Brain microvascular endothelial cell (primary cell): ENCODE measurements at regions not wholly inside any gene's neighbourhood (a gene's known extent, or its start where the extent isn't known, plus 50 kb on each side); places are given as distances from the start of the nearest gene placed in this dataset.

ENCODE experiments used
- DNase-seq: peaks from one replicate; pipeline ENCODE4 v3.0.0-alpha.2; 2020
- H3K27ac ChIP-seq: fragments of 250-450 bp; sonication (Bioruptor Pico); 2 replicates; pipeline ENCODE4 v1.5.1; 2020; ENCODE audit warnings: mild to moderate bottlenecking, moderate library complexity
- H3K27me3 ChIP-seq: fragments of 250-450 bp; sonication (Bioruptor Pico); replicated peaks from 2 replicates; pipeline ENCODE4 v1.5.1; 2020; ENCODE audit warnings: mild to moderate bottlenecking
- H3K36me3 ChIP-seq: fragments of 250-450 bp; sonication (Bioruptor Pico); replicated peaks from 2 replicates; pipeline ENCODE4 v1.5.1; 2020; ENCODE audit warnings: mild to moderate bottlenecking
- H3K4me3 ChIP-seq: 2 replicates; pipeline ENCODE4 v1.5.1; 2011; ENCODE audit warnings: low read depth, mild to moderate bottlenecking, control low read depth, low read length, moderate library complexity
- in situ Hi-C: cut with HindIII; loops from 2 replicates; pipeline ENCODE4 v1.10.0; 2017; ENCODE audit warnings: low sequenced_read_pairs, low pct_ligation_motif_present
- TF ChIP-seq, protein P1 (sequence below): IDR thresholded peaks from 2 replicates; pipeline ENCODE4 v1.5.1; 2011; ENCODE audit warnings: low read depth, mild to moderate bottlenecking, moderate library complexity, low read length, control low read depth, inconsistent platforms; ENCODE audit errors: missing control alignments

DNA sequence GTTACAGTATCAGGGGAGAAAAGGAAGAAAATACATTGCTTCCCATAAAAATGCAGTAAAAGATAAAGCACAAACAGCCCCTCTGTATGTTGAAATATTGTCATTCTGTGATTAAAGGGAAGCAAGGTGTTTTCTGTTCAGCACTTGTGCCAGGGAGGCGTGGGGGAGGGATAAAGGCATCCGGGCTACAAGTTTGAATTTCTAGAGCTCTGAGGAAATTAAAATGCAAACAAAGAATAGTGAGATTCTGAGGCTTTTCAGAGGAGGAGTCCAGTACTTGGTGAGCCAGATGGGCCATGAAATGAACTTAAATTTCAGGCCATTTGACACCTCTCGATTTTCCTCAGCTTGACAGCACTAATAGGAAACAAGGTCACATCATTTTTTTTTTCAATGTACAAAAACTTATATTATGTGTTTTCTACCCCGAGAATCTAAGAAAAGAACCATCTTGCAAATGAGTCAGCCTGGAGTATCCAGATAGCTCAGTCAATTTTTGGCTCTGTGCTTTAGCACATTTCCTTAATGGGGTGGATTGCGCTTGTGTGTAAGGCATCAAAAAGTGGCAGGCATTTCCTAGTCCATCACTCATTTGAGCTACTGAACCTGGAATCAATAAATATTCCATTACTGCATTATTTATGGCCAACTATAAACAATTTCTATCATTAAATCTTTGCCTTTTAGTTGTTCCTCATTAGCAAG is 640.8 kb upstream of the TBL1XR1 start:
- in situ Hi-C loops: no loop called here
- Histone ChIP-seq H3K27ac (no peak overlapping the region), H3K4me3 (no peak overlapping the region), H3K36me3 (no peaks in the 10 kb centered on the region), H3K27me3 (no peaks in the 10 kb centered on the region)
- TF ChIP-seq, protein P1, sequence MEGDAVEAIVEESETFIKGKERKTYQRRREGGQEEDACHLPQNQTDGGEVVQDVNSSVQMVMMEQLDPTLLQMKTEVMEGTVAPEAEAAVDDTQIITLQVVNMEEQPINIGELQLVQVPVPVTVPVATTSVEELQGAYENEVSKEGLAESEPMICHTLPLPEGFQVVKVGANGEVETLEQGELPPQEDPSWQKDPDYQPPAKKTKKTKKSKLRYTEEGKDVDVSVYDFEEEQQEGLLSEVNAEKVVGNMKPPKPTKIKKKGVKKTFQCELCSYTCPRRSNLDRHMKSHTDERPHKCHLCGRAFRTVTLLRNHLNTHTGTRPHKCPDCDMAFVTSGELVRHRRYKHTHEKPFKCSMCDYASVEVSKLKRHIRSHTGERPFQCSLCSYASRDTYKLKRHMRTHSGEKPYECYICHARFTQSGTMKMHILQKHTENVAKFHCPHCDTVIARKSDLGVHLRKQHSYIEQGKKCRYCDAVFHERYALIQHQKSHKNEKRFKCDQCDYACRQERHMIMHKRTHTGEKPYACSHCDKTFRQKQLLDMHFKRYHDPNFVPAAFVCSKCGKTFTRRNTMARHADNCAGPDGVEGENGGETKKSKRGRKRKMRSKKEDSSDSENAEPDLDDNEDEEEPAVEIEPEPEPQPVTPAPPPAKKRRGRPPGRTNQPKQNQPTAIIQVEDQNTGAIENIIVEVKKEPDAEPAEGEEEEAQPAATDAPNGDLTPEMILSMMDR: no peak
- no peak for DNase-seq

DNA sequence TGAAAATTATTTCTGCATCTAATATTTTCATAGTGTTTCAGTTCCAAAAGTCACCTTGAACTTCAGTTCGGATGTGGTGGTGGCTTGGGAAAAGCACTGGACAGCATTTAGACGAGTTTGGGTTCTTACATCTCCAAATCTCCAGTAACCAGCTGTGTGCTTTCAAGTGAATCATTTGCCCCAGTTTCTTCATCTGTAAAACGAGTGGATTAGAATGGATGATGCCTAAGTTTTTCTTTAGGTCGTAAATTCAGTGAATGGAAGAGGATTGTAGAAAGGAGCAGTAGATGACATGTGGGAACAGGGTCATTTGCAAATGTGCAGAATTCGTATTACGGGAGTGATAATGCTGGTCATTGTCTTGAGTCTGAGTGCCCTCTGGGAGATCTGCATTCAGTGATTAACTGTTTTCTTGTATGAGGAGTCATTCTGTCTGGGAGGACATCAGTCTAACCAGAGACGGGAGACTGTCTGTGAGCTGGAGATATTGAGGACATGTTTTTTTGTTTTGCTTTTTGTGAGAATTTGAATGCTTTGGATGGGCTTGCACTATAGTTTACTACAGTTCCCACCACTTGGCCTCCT is 641.6 kb upstream of the TBL1XR1 start:
- no peak overlapping the region for H3K27ac ChIP-seq
- in situ Hi-C loops: no loop called here
- H3K36me3 ChIP-seq: no peaks in the 10 kb centered on the region
- H3K4me3 ChIP-seq: no peak overlapping the region
- no peak for DNase-seq
- TF ChIP-seq, protein P1: no peak
- no peaks in the 10 kb centered on the region for H3K27me3 ChIP-seq

DNA sequence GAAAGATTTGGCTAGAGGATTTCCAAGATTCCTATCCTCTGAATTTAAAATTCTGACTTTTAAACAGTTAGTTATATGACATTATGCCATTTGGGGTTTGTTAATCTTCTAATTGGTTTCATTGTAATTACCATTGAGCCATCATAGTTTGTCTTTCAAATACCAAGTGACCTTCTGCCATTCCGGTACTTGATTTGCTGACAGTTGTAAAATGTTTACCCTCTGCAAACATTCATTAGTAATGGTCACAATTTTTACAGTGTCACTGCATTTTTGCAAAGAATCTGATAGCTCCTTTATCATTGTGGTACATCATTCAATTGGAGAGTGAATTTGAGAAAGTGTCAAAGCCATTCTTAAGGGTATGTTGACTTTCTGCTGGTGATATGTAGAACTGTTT is 645.0 kb upstream of the TBL1XR1 start:
- Histone ChIP-seq H3K27me3 (no peaks in the 10 kb centered on the region), H3K27ac (no peak overlapping the region), H3K4me3 (no peak overlapping the region), H3K36me3 (no peaks in the 10 kb centered on the region)
- TF ChIP-seq, protein P1: no peak
- no peak for DNase-seq
- in situ Hi-C loops: no loop called here

DNA sequence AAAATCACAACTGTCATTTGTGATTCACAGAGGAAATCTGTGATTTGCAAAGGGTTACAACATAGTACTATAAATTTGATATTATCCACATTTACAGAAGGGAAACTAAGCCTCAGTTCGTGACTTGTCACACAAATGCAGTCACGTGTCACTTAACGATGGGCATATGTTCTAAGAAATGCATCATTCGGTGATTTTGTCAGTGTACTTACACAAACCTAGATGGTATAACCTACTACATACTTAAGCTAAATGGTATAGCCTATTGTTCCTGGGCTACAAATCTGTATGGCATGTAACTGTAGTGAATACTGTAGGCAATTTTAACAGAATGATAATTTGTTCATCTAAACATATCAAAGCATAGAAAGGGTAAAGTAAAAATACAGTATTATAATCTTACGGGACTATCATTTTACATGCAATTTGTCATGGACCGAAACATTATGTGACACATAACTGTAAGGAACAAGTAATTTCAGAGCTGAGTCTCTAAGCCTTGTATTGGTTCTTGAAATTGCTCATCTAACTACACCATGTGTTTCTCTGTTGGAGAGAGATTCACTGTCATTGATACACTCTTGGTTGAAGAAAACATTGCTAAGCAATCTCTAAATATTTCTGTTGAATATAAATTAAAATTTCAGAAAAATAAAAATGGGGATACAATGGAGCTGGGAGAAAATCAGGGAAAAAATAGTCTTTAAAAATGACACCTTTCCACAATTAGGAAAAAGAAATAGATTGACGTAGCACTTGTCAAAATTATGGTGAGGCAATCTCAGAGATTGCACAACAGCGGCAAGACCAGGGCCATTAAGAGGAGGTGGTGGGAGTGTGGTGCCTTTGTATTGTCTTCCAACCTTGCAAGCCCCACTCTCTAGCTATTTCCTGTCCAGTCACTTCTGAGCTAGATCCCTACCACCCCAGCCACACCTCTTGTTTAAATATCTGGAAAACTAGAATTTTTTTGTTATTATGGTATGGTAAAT is 645.8 kb upstream of the TBL1XR1 start:
- in situ Hi-C loops: no loop called here
- DNase-seq: no peak
- Histone ChIP-seq H3K27ac (no peak overlapping the region), H3K27me3 (no peaks in the 10 kb centered on the region), H3K36me3 (no peaks in the 10 kb centered on the region), H3K4me3 (no peak overlapping the region)
- TF ChIP-seq, protein P1: no peak

DNA sequence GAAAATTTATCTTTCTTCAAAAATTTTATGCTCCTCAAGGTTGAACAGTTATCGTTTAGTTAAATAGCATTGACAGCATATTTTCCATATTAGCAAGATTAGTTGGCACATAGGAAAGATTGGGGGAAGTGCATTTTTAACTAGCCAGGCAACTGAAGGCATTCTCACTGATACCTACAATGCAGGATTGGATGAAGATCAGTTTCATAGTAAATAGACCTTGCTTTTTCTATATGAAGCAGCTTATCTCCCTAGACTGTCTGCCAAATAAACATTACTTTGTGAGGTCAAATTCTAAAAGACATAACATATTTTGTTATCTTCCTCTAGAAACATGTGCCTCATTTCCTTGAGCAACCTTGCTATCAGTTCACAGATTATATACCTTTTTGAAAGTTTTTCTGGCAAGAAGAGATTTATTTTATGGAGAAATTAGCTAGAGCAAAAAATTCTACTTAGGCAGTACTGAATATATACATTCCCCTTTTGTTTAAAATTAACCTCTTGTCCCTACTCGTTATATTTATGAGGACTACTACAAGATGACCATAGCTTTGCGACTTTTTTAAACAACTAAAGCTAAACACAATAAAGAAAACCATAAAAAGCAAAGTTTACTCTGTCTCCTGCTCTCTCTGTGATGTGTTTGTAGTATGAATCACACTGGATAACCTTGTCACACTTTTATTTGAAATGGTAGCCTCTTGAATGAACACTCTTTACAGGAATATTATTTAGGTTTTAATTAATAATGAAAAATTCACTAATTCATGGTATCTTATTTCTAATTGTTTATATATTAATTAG is 654.9 kb upstream of the TBL1XR1 start:
- TF ChIP-seq, protein P1: no peak
- in situ Hi-C loops: no loop called here

More for the DNA sequence above, 654.9 kb upstream of the TBL1XR1 start:
- Histone ChIP-seq H3K27ac (no peak overlapping the region), H3K4me3 (no peak overlapping the region), H3K27me3 (no peaks in the 10 kb centered on the region), H3K36me3 (no peaks in the 10 kb centered on the region)
- DNase-seq: no peak
